CD14-positive monocyte (primary cell): ENCODE measurements at regions not wholly inside any gene's neighbourhood (a gene's known extent, or its start where the extent isn't known, plus 50 kb on each side); places are given as distances from the start of the nearest gene placed in this dataset.

Experiments used
- DNase-seq, 3 donors: peaks; one replicate each; pipeline ENCODE4 v3.0.0-alpha.2; 2011 to 2022
- H2AFZ ChIP-seq: 2 replicates; pipeline ENCODE4 v1.6.0; 2012; ENCODE audit warnings: mild to moderate bottlenecking, low read depth, low read length, inconsistent platforms; ENCODE audit not compliant: insufficient read depth, poor library complexity, severe bottlenecking
- H3K27ac ChIP-seq, 2 donors: 1 replicate in 1 of 2; 2 replicates in 1 of 2; pipeline ENCODE4 v1.5.1; 2012 to 2013; ENCODE audit warnings: low read length in 2 of 2, control low read depth in 1 of 2, inconsistent platforms in 1 of 2, low read depth in 1 of 2, mild to moderate bottlenecking in 1 of 2
- H3K27me3 ChIP-seq, 2 donors: one replicate each; pipeline versions ENCODE4 v1.6.0 to v1.6.1; 2011 to 2013; ENCODE audit warnings: low read length in 2 of 2; ENCODE audit not compliant: control insufficient read depth in 2 of 2, insufficient read depth in 2 of 2
- H3K36me3 ChIP-seq, 2 donors: replicated peaks in 1 of 2; 1 replicate in 1 of 2; 2 replicates in 1 of 2; pipeline versions ENCODE4 v1.5.1 to v1.6.1; 2012 to 2013; ENCODE audit warnings: low read length in 2 of 2, control low read depth in 1 of 2, inconsistent platforms in 1 of 2, mild to moderate bottlenecking in 1 of 2; ENCODE audit not compliant: insufficient read depth in 2 of 2, control insufficient read depth in 1 of 2
- H3K4me1 ChIP-seq, 2 donors: 1 replicate in 1 of 2; 2 replicates in 1 of 2; pipeline versions ENCODE4 v1.5.1 to v1.6.1; 2012 to 2013; ENCODE audit warnings: low read length in 2 of 2, control low read depth in 1 of 2, inconsistent platforms in 1 of 2, mild to moderate bottlenecking in 1 of 2, moderate library complexity in 1 of 2; ENCODE audit not compliant: insufficient read depth in 2 of 2, control insufficient read depth in 1 of 2
- H3K4me2 ChIP-seq: replicated peaks from 2 replicates; pipeline ENCODE3; 2012; ENCODE audit warnings: low read length, moderate library complexity, mild to moderate bottlenecking; ENCODE audit not compliant: poor library complexity, severe bottlenecking; ENCODE audit errors: extremely low read depth
- H3K4me3 ChIP-seq, 3 experiments: fragments of 200-600 bp in 1 of 3; sonication (generic) in 1 of 3; replicated peaks in 1 of 3; 1 replicate in 2 of 3; 2 replicates in 1 of 3; pipeline ENCODE4 v1.5.1; 2011 to 2013; ENCODE audit warnings: low read length in 3 of 3, mild to moderate bottlenecking in 3 of 3, control low read depth in 2 of 3, low read depth in 2 of 3, inconsistent platforms in 1 of 3, moderate library complexity in 1 of 3
- H3K79me2 ChIP-seq: 2 replicates; pipeline ENCODE4 v1.6.0; 2012; ENCODE audit warnings: mild to moderate bottlenecking, control low read depth, inconsistent platforms, low read length, moderate library complexity; ENCODE audit not compliant: insufficient read depth
- H3K9ac ChIP-seq: 2 replicates; pipeline ENCODE4 v1.6.0; 2017; ENCODE audit warnings: low read length, mild to moderate bottlenecking; ENCODE audit not compliant: insufficient read depth, poor library complexity, severe bottlenecking
- H3K9me3 ChIP-seq, 2 donors: replicated peaks in 1 of 2; 1 replicate in 1 of 2; 2 replicates in 1 of 2; pipeline versions ENCODE4 v1.5.1 to v1.6.1; 2012 to 2013; ENCODE audit warnings: low read length in 2 of 2, control low read depth in 1 of 2; ENCODE audit not compliant: control insufficient read depth in 1 of 2, insufficient read depth in 1 of 2
- H4K20me1 ChIP-seq: 2 replicates; pipeline ENCODE4 v1.6.0; 2012; ENCODE audit warnings: mild to moderate bottlenecking, low read length, control low read depth, moderate library complexity; ENCODE audit not compliant: insufficient read depth
- H3K27ac Mint-ChIP-seq, 7 donors: one replicate each; pipeline ENCODE4 v1.8.0; 2020; ENCODE audit warnings: mild to moderate bottlenecking in 7 of 7, mixed read lengths in 7 of 7, moderate library complexity in 6 of 7, inconsistent platforms in 2 of 7
- H3K27me3 Mint-ChIP-seq, 3 donors: one replicate each; pipeline ENCODE4 v1.8.0; 2021 to 2022; ENCODE audit warnings: low read depth in 3 of 3, mild to moderate bottlenecking in 3 of 3, mixed read lengths in 3 of 3, moderate library complexity in 3 of 3, inconsistent platforms in 1 of 3
- H3K36me3 Mint-ChIP-seq, 2 donors: one replicate each; pipeline ENCODE4 v1.8.0; 2020; ENCODE audit warnings: mixed read lengths in 2 of 2, inconsistent platforms in 1 of 2, mild to moderate bottlenecking in 1 of 2
- H3K4me1 Mint-ChIP-seq: one replicate; pipeline ENCODE4 v1.8.0; 2020; ENCODE audit warnings: mild to moderate bottlenecking, mixed read lengths
- H3K4me3 Mint-ChIP-seq, 2 donors: one replicate each; pipeline ENCODE4 v1.8.0; 2020; ENCODE audit warnings: mild to moderate bottlenecking in 2 of 2, mixed read lengths in 2 of 2, moderate library complexity in 1 of 2
- H3K9me3 Mint-ChIP-seq, 7 donors: one replicate each; pipeline ENCODE4 v1.8.0; 2020 to 2022; ENCODE audit warnings: mixed read lengths in 7 of 7, mild to moderate bottlenecking in 6 of 7, moderate library complexity in 6 of 7, inconsistent platforms in 2 of 7
- WGBS: methylation state at CpG from one replicate; pipeline ENCODE4 v1.1.5; 2013; ENCODE audit warnings: missing lambda C conversion rate; ENCODE audit not compliant: insufficient coverage; 5-methylcytosine and 5-hydroxymethylcytosine counted together
- intact Hi-C, 2 donors: fragments of 100-400 bp; cut with micrococcal nuclease; formaldehyde crosslinking; loops; one replicate each; pipeline versions ENCODE4 v1.15.0 to v1.15.1; 2023
- TF ChIP-seq, protein P1 (sequence below): fragments of 200-600 bp; IDR thresholded peaks from one replicate; pipeline ENCODE4 v1.8.0; 2022; ENCODE audit warnings: antibody characterized with exemption, mild to moderate bottlenecking

DNA sequence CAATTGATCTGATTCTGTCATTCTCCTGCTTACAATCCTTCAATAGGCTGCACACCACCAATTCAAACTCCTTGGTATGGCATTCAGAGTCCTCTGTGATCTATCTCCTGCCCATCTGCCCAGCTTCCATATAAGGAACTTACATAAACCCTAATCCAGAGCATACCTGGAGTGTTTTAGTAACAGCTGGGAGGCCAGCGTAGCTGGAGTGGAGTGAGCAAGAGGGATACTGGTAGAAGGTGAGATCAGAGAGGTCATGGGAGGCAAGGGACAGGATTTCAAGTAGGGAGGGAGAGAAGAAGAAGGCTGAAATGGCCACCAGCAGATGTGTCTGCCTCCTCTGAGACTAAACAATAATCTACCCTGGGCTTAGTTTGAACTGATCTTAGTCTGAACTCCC, 288.5 kb downstream of the MEF2C start:
- Histone ChIP-seq H2AFZ (no peak overlapping the region), H3K27ac (no peak overlapping the region), H3K4me1 (no peaks in the 10 kb centered on the region), H4K20me1 (no peaks in the 10 kb centered on the region), H3K27me3 (no peaks in the 10 kb centered on the region), H3K79me2 (no peaks in the 10 kb centered on the region), H3K4me3 (no peak overlapping the region), H3K9ac (no peak overlapping the region), H3K9me3 (no peaks in the 10 kb centered on the region), H3K4me2 (no peak overlapping the region), H3K36me3 (no peaks in the 10 kb centered on the region)
- TF ChIP-seq, protein P1, sequence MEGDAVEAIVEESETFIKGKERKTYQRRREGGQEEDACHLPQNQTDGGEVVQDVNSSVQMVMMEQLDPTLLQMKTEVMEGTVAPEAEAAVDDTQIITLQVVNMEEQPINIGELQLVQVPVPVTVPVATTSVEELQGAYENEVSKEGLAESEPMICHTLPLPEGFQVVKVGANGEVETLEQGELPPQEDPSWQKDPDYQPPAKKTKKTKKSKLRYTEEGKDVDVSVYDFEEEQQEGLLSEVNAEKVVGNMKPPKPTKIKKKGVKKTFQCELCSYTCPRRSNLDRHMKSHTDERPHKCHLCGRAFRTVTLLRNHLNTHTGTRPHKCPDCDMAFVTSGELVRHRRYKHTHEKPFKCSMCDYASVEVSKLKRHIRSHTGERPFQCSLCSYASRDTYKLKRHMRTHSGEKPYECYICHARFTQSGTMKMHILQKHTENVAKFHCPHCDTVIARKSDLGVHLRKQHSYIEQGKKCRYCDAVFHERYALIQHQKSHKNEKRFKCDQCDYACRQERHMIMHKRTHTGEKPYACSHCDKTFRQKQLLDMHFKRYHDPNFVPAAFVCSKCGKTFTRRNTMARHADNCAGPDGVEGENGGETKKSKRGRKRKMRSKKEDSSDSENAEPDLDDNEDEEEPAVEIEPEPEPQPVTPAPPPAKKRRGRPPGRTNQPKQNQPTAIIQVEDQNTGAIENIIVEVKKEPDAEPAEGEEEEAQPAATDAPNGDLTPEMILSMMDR = no peak
- H3K4me3 Mint-ChIP-seq = no peak overlapping the region
- H3K27ac Mint-ChIP-seq = no peak overlapping the region
- H3K9me3 Mint-ChIP-seq = peaks cover 0 to 3% (median 2%) of the 10 kb centered on the region in 7 donors
- peaks cover 0 to 1% (median 0%) of the 10 kb centered on the region in 3 donors for H3K27me3 Mint-ChIP-seq
- no CpG with 5 or more reads among the region's 1 CpG for WGBS
- no peaks in the 10 kb centered on the region for H3K4me1 Mint-ChIP-seq
- no peaks in the 10 kb centered on the region for H3K36me3 Mint-ChIP-seq
- intact Hi-C loops = no loop called here
- DNase-seq = no peak

DNA sequence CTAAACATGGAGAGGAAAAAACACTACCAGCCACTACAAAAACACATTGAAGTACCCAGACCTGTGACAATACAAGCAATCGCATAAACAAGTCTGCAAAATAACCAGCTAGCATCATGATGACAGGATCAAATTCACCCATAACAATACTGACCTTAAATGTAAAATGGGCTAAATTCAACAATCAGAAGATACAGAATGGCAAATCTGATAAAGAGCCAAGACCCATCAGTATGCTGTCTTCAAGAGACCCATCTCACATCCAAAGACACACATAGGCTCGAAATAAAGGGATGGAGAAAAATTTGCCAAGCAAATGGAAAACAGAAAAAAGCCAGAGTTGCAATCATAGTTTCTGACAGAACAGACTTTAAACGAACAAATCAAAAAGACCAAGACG, 294.4 kb downstream of the MEF2C start:
- intact Hi-C loops = no loop called here
- Histone ChIP-seq H3K9me3 (peaks cover 9 to 10% of the 10 kb centered on the region in 2 donors), H3K4me1 (no peaks in the 10 kb centered on the region), H3K27me3 (no peaks in the 10 kb centered on the region), H4K20me1 (no peaks in the 10 kb centered on the region), H3K36me3 (no peaks in the 10 kb centered on the region), H3K9ac (no peak overlapping the region), H2AFZ (no peak overlapping the region), H3K79me2 (no peaks in the 10 kb centered on the region), H3K27ac (no peak overlapping the region), H3K4me2 (no peak overlapping the region), H3K4me3 (no peak overlapping the region)
- H3K4me1 Mint-ChIP-seq = no peaks in the 10 kb centered on the region
- 100% methylated on average over 1 of the region's 4 CpGs for WGBS
- peaks cover 6 to 23% (median 17%) of the 10 kb centered on the region in 7 donors for H3K9me3 Mint-ChIP-seq
- no peak for DNase-seq
- H3K4me3 Mint-ChIP-seq = no peak overlapping the region
- H3K27me3 Mint-ChIP-seq = peaks cover 0 to 2% (median 1%) of the 10 kb centered on the region in 3 donors
- no peak overlapping the region for H3K27ac Mint-ChIP-seq
- TF ChIP-seq, protein P1 = no peak
- H3K36me3 Mint-ChIP-seq = no peaks in the 10 kb centered on the region
